HepG2 (cell line): ENCODE measurements at regions not wholly inside any gene's neighbourhood (a gene's known extent, or its start where the extent isn't known, plus 50 kb on each side); places are given as distances from the start of the nearest gene placed in this dataset.

ENCODE experiments used
- ATAC-seq: fragments of 200-7000 bp; cut with Tn5 transposase; 3 replicates; pipeline ENCODE4 v1.9.1; 2020; ENCODE audit warnings: mild to moderate bottlenecking, moderate library complexity
- BruUV-seq: library from RNA; stranded (reverse); fragments of 400-500 nt; replicated peaks from 2 replicates; lab custom pipeline; 2021; lab: Mats Ljungman, UMichigan
- CTCF ChIA-PET: fragments of 300-600 bp; formaldehyde crosslinking; extraction: SDS; loops from one replicate; lab custom pipeline; 2021; ENCODE audit warnings: low total read pairs, inconsistent platforms, low intra/inter-chr PET ratio; lab: Yijun Ruan, JAX
- POLR2A ChIA-PET: fragments of 350-600 bp; sonication (Branson Sonifier 250); formaldehyde crosslinking; loops from one replicate; lab custom pipeline; 2020; ENCODE audit warnings: antibody characterized with exemption, inconsistent platforms; lab: Yijun Ruan, JAX
- DNase-seq: peaks from one replicate; pipeline ENCODE4 v3.0.0-alpha.2; 2015; ENCODE audit warnings: low spot score
- FAIRE-seq: peaks from 3 replicates; lab custom pipeline; 2011; peaks lifted over from hg19 to GRCh38; lab: Jason Lieb, UNC
- H2AFZ ChIP-seq: one replicate; pipeline ENCODE4 v1.6.1; 2011; ENCODE audit warnings: low read length, inconsistent platforms
- H3K27ac ChIP-seq: fragments of 300-600 bp; 3 replicates; pipeline ENCODE4 v1.8.0; 2011; ENCODE audit warnings: mixed run types, mild to moderate bottlenecking, mixed read lengths, low read length, inconsistent platforms; ENCODE audit not compliant: insufficient read depth; ENCODE audit errors: extremely low read length
- H3K27me3 ChIP-seq, 2 experiments: fragments of 200-600 bp in 1 of 2; 2 replicates in 1 of 2; 3 replicates in 1 of 2; pipeline versions ENCODE4 v1.6.0 to v1.8.0; 2011; ENCODE audit warnings: low read length in 2 of 2, mild to moderate bottlenecking in 2 of 2, moderate library complexity in 2 of 2, inconsistent platforms in 1 of 2; ENCODE audit not compliant: insufficient read depth in 2 of 2, control insufficient read depth in 1 of 2
- H3K36me3 ChIP-seq, 2 experiments: fragments of 200-600 bp in 1 of 2; replicated peaks in 1 of 2; 2 replicates in 1 of 2; 3 replicates in 1 of 2; pipeline versions ENCODE4 v1.5.1 to v1.8.0; 2011; ENCODE audit warnings: low read length in 2 of 2, inconsistent platforms in 1 of 2; ENCODE audit not compliant: insufficient read depth in 2 of 2, control insufficient read depth in 1 of 2
- H3K4me1 ChIP-seq: 2 replicates; pipeline ENCODE4 v1.5.1; 2012; ENCODE audit warnings: low read length, inconsistent platforms; ENCODE audit not compliant: insufficient read depth
- H3K4me2 ChIP-seq: 2 replicates; pipeline ENCODE4 v1.6.0; 2011; ENCODE audit warnings: low read depth, low read length, inconsistent platforms
- H3K4me3 ChIP-seq, 3 experiments: fragments of 200-600 bp in 1 of 3; sonication (generic), shearing (Covaris generic) in 1 of 3; replicated peaks in 1 of 3; 2 replicates each; pipeline ENCODE4 v1.5.1; 2011 to 2016; ENCODE audit warnings: low read length in 3 of 3, inconsistent platforms in 2 of 3, low read depth in 2 of 3, mild to moderate bottlenecking in 2 of 3, control low read depth in 1 of 3, mixed read lengths in 1 of 3; ENCODE audit not compliant: insufficient read depth in 1 of 3
- H3K79me2 ChIP-seq: one replicate; pipeline ENCODE4 v1.6.1; 2011; ENCODE audit warnings: low read length, inconsistent platforms; ENCODE audit not compliant: insufficient read depth
- H3K9ac ChIP-seq: 2 replicates; pipeline ENCODE4 v1.6.0; 2011; ENCODE audit warnings: mild to moderate bottlenecking, low read depth, low read length, inconsistent platforms; ENCODE audit not compliant: insufficient read depth
- H3K9me3 ChIP-seq: 2 replicates; pipeline ENCODE4 v1.5.1; 2012; ENCODE audit warnings: mild to moderate bottlenecking, low read length
- H4K20me1 ChIP-seq: 2 replicates; pipeline ENCODE4 v1.6.0; 2011; ENCODE audit warnings: inconsistent platforms, mild to moderate bottlenecking, low read length, moderate library complexity; ENCODE audit not compliant: insufficient read depth
- CHD4 ChIP-seq: fragments of 200-600 bp; sonication (generic); IDR thresholded peaks from 2 replicates; pipeline ENCODE4 v1.7.0; 2017; ENCODE audit warnings: mild to moderate bottlenecking, low read length, borderline replicate concordance
- NFE2L2 ChIP-seq: fragments of 150-350 bp; IDR thresholded peaks from 2 replicates; pipeline ENCODE4 v1.6.1; 2014; ENCODE audit warnings: low read length
- POLR2A ChIP-seq, 2 experiments: IDR thresholded peaks; 2 replicates each; pipeline ENCODE4 v1.6.1; 2011; ENCODE audit warnings: low read depth in 2 of 2, low read length in 2 of 2, mild to moderate bottlenecking in 1 of 2, moderate library complexity in 1 of 2; ENCODE audit not compliant: insufficient read depth in 1 of 2
- ZMAT5 ChIP-seq: sonication (generic); formaldehyde crosslinking; IDR thresholded peaks from 2 replicates; pipeline ENCODE4 v1.5.0; 2020; ENCODE audit warnings: mild to moderate bottlenecking, low read depth, missing genetic modification reagents, borderline replicate concordance
- ZNF512B ChIP-seq: sonication (generic); formaldehyde crosslinking; IDR thresholded peaks from 2 replicates; pipeline ENCODE4 v1.5.1; 2020; ENCODE audit warnings: missing genetic modification reagents, mild to moderate bottlenecking, borderline replicate concordance
- ZNF784 ChIP-seq: sonication (generic); formaldehyde crosslinking; IDR thresholded peaks from 2 replicates; pipeline ENCODE4 v1.5.1; 2020; ENCODE audit warnings: missing genetic modification reagents, mild to moderate bottlenecking, borderline replicate concordance
- WGBS: methylation state at CpG from one replicate; pipeline ENCODE4 v1.1.6; 2017; ENCODE audit warnings: low lambda C conversion rate; 5-methylcytosine and 5-hydroxymethylcytosine counted together
- in situ Hi-C: cut with HindIII; loops from 2 replicates; pipeline ENCODE4 v1.10.0; 2017; ENCODE audit warnings: low pct_unique_long_range_greater_than_20kb; ENCODE audit not compliant: extremely low pct_ligation_motif_present
- intact Hi-C: fragments of 100-400 bp; cut with micrococcal nuclease; formaldehyde crosslinking; loops from one replicate; pipeline ENCODE4 v1.10.0; 2022; ENCODE audit not compliant: unreplicated experiment

- intact Hi-C loops: no loop called here
- WGBS: 5% methylated on average over 1 of the region's 1 CpG
- FAIRE-seq (no peak), DNase-seq (no peak), ATAC-seq (no peak)
- Histone ChIP-seq H3K9me3 (no peaks in the 10 kb centered on the region), H2AFZ (no peak overlapping the region), H3K9ac (no peak overlapping the region), H3K4me3 (no peak overlapping the region), H4K20me1 (no peaks in the 10 kb centered on the region), H3K27me3 (peaks cover 2% of the 10 kb centered on the region in 2 experiments; a peak in 1 of 5 replicates), H3K27ac (no peak overlapping the region), H3K4me2 (no peak overlapping the region), H3K4me1 (no peaks in the 10 kb centered on the region), H3K79me2 (no peaks in the 10 kb centered on the region), H3K36me3 (no peaks in the 10 kb centered on the region)
- no peak for TF ChIP-seq CHD4
- no TSS peak for BruUV-seq
- CTCF ChIA-PET: no interaction called here
- in situ Hi-C loops: loop anchor here (25.0 kb wide), 1 partner anchor 1083 kb away; no protein-coding TSS in a partner anchor
- POLR2A ChIA-PET: no interaction called here
Measured at GRCh38 chr11:87454241-87454640, 416.5 kb downstream of the TMEM135 start.

GRCh38 chr11:87453531-87454089, 415.9 kb downstream of the TMEM135 start:
- Histone ChIP-seq H3K4me2 (no peak overlapping the region), H2AFZ (no peak overlapping the region), H3K27ac (no peak overlapping the region), H3K4me1 (no peaks in the 10 kb centered on the region), H3K36me3 (no peaks in the 10 kb centered on the region), H3K9ac (no peak overlapping the region), H3K27me3 (peaks cover 2% of the 10 kb centered on the region in 2 experiments; a peak in 1 of 5 replicates), H3K4me3 (no peak overlapping the region), H3K79me2 (no peaks in the 10 kb centered on the region), H3K9me3 (no peaks in the 10 kb centered on the region), H4K20me1 (no peaks in the 10 kb centered on the region)
- FAIRE-seq (no peak), ATAC-seq (no peak), DNase-seq (no peak)
- ChIA-PET CTCF (no interaction called here), POLR2A (no interaction called here)
- no TSS peak for BruUV-seq
- 17% methylated on average over 5 of the region's 5 CpGs for WGBS
- in situ Hi-C loops: loop anchor here (25.0 kb wide), 1 partner anchor 1084 kb away; no protein-coding TSS in a partner anchor
- intact Hi-C loops: no loop called here
- TF ChIP-seq ZNF512B (CRISPR knock-in tag): no peak
- no peak for TF ChIP-seq POLR2A (IDR thresholded peaks at IDR 0.05; ENCODE audit: insufficient read depth in 1 of 2, low read depth in 2 of 2, low read length in 2 of 2)
- TF ChIP-seq ZMAT5 (CRISPR knock-in tag): no peak
- no peak for TF ChIP-seq ZNF784 (CRISPR knock-in tag)
- 0 out of 2 replicates have a peak, but pooled peaks have one; percentile 7 for TF ChIP-seq NFE2L2
